HG02763 (cell line): ENCODE measurements at regions not wholly inside any gene's neighbourhood (a gene's known extent, or its start where the extent isn't known, plus 50 kb on each side); places are given as distances from the start of the nearest gene placed in this dataset.

Experiments
- ATAC-seq: cut with Tn5 transposase; IDR thresholded peaks from one replicate; pipeline ENCODE4 v1.9.1; 2021; ENCODE audit warnings: mild to moderate bottlenecking, moderate library complexity; ENCODE audit not compliant: unreplicated experiment

GRCh38 chr1:67635055-67635809 is 49.8 kb upstream of the GADD45A start:
- no peak for ATAC-seq
